ENCODE measurements at regions not wholly inside any gene's neighbourhood (a gene's known extent, or its start where the extent isn't known, plus 50 kb on each side); places are given as distances from the start of the nearest gene placed in this dataset.

DNA sequence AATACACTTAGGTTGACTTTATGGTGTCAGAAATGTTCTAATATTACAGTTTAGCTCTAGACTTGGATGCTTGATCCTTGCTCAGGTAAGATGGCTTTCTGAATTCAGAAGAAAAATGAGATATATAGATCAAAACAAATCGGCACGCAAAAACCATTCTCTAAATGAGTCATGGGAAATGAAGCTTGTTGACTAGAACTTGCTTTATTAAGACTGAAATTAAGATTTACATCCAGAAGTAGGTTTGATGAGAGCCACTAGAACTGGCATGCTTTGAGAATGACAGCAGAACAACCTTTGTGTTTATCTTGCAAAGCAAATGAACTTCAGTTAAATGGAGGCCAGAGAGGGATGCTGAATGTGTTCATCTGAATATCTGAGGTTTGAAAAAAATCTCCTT is 304.9 kb upstream of the KLF3 start:
- H3K4me3 ChIP-seq (ENCODE audit: low read depth, low read length): no peak overlapping the region
- no peak for DNase-seq (ENCODE audit: low read depth)
- TF ChIP-seq, protein P1, sequence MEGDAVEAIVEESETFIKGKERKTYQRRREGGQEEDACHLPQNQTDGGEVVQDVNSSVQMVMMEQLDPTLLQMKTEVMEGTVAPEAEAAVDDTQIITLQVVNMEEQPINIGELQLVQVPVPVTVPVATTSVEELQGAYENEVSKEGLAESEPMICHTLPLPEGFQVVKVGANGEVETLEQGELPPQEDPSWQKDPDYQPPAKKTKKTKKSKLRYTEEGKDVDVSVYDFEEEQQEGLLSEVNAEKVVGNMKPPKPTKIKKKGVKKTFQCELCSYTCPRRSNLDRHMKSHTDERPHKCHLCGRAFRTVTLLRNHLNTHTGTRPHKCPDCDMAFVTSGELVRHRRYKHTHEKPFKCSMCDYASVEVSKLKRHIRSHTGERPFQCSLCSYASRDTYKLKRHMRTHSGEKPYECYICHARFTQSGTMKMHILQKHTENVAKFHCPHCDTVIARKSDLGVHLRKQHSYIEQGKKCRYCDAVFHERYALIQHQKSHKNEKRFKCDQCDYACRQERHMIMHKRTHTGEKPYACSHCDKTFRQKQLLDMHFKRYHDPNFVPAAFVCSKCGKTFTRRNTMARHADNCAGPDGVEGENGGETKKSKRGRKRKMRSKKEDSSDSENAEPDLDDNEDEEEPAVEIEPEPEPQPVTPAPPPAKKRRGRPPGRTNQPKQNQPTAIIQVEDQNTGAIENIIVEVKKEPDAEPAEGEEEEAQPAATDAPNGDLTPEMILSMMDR (conservative IDR thresholded peaks at IDR 0.05; ENCODE audit: low read depth, low read length): no peak

DNA sequence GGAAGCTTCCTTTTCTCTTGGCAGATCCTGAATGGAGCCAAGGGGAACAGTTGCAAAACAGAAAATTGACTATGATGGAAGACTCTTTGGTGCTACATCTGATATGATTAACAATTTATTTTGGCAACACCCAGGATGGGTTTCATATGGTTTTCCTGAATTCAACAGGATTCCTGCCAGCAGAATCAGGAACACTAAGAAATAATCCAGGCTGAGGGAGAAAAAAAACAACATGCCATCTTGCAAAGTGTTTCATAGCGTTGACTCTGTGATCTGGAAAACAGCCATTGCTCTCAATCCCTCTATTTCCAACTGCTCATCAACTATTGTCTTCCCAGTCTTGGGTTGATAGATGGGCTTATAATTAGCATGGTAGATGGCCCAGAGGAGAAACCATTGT is 303.8 kb upstream of the KLF3 start:
- DNase-seq (ENCODE audit: low read depth): no peak

DNA sequence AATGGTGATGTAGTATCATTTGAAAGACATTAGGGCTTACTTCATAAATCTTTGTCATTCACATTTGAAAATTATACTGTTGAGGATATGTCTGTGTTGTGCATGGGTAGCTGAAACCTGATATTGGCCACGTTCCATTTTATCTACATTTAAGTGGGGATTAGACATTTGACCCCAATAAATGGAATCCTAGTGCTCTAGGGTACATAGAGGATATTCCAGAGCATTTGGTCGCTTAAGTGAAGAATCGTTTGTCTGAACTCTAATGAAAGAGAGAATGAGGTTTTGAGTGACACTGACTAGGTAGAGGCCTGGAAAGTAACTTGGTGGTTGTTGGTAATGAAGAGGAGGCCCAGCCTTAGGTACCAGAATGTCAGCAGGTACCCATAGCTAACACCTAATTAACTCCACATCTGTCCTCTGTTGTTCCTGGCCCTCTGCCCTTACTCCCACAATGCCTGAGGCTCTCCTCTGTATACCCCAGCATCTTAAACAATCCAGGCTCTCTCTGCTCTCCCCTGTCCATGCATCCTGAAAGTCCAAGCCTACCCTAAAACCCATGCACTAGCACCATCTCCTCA is 299.5 kb upstream of the KLF3 start:
- H3K4me3 ChIP-seq (ENCODE audit: low read depth, low read length): no peak overlapping the region
- DNase-seq (ENCODE audit: low read depth): no peak
- TF ChIP-seq, protein P1 (conservative IDR thresholded peaks at IDR 0.05; ENCODE audit: low read depth, low read length): no peak

More for the DNA sequence above, 303.8 kb upstream of the KLF3 start:
- no peak overlapping the region for H3K4me3 ChIP-seq (ENCODE audit: low read depth, low read length)
- TF ChIP-seq, protein P1 (conservative IDR thresholded peaks at IDR 0.05; ENCODE audit: low read depth, low read length): no peak

DNA sequence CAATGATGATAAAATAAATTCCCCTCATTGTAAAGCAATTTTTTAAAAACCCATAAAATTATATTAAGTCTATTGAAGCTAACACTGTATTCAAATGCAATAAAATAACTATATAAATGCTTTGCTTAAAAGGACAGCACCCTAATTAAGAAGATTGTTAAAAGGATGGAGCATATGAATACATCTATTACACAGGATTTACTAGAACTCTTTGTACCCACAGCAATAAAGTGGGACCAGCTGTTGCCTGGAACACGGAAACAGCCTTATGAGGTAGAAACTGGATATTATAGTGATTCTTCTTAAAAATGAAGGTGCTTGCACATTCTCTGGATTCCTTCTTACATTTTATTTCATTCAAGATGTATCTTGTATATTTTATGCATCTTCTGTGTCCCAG is 298.7 kb upstream of the KLF3 start:
- TF ChIP-seq, protein P1 (conservative IDR thresholded peaks at IDR 0.05; ENCODE audit: low read depth, low read length): no peak
- DNase-seq (ENCODE audit: low read depth): no peak

DNA sequence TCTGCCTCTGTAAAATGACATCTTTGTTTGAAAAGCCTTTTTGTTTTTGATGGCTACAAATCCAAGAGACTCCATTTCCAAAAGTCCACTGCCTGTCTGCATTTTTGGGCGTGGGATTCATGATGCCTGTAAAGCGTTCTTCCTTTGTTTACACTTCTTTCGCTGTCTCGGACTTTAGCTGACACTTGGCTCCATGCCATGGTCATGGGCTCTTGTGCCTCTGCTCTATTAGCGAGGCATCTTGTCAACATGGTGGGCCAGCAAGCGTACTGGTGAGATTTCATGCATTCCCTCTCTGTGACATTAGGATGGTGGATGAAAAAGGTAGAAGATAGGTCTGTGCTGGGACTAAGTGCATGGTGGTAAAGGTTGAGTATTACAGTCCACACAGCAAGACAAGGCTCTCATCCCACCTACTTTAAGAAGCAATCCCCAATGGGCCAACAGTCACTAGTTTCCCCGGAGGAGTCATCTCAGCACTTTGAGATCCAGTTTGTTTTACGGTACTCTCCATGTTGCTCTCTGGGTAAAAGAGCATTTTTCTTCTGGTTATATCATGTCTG is 298.2 kb upstream of the KLF3 start:
- TF ChIP-seq, protein P1 (conservative IDR thresholded peaks at IDR 0.05; ENCODE audit: low read depth, low read length): no peak
- no peak overlapping the region for H3K4me3 ChIP-seq (ENCODE audit: low read depth, low read length)
- DNase-seq (ENCODE audit: low read depth): no peak

More for the DNA sequence above, 298.7 kb upstream of the KLF3 start:
- H3K4me3 ChIP-seq (ENCODE audit: low read depth, low read length): no peak overlapping the region

DNA sequence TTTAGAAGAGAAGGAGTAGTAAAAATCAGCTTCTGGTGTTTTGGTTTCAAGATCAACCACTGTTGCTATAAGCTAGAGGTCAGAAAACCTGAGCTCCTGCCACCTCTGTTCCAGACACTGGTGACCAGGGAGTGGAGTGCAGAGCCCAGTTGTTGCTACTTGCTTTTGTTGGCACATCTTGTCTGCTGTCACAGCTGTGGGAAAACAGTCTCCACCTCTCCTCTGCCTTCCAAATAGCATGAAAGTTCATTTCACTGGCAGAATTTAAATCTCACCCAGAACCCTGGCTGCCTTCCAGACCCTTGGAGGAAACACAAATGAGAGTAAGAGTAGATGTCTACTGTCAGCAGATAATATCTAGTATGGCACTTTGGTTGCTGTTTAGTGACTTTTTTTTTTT is 297.5 kb upstream of the KLF3 start:
- DNase-seq (ENCODE audit: low read depth): no peak

More for the DNA sequence above, 297.5 kb upstream of the KLF3 start:
- H3K4me3 ChIP-seq (ENCODE audit: low read depth, low read length): no peak overlapping the region
- TF ChIP-seq, protein P1 (conservative IDR thresholded peaks at IDR 0.05; ENCODE audit: low read depth, low read length): no peak
